ENCODE measurements at regions not wholly inside any gene's neighbourhood (a gene's known extent, or its start where the extent isn't known, plus 50 kb on each side); places are given as distances from the start of the nearest gene placed in this dataset.

- no peaks in the 10 kb centered on the region for H4K20me1 ChIP-seq (ENCODE audit: low read length)
- DNase-seq (no peak), ATAC-seq (no peak)
- no peaks in the 10 kb centered on the region for H3K79me2 ChIP-seq (ENCODE audit: low read length)
- H3K4me1 ChIP-seq (ENCODE audit: insufficient read depth, low read length) = no peaks in the 10 kb centered on the region
- intact Hi-C loops (cut with micrococcal nuclease) = no loop called here
- ChIA-PET POLR2A (ENCODE audit: unreplicated experiment) (no interaction called here), CTCF (no interaction called here)
- peaks cover 6% of the 10 kb centered on the region for H3K27me3 ChIP-seq (ENCODE audit: low read length)
- no peak overlapping the region for H3K4me3 ChIP-seq (ENCODE audit: low read length)
- no peak overlapping the region for H2AFZ ChIP-seq (ENCODE audit: low read length)
- no peaks in the 10 kb centered on the region for H3K9me3 ChIP-seq (ENCODE audit: low read length)
- no peak overlapping the region for H3K9ac ChIP-seq (ENCODE audit: low read length)
- H3K36me3 ChIP-seq (ENCODE audit: low read depth, low read length) = no peaks in the 10 kb centered on the region
- H3K27ac ChIP-seq (ENCODE audit: low read length) = no peak overlapping the region
- no TSS peak for BruUV-seq (replicated peaks)
- H3K9me2 ChIP-seq (replicated peaks; ENCODE audit: low read length) = no peaks in the 10 kb centered on the region; the same call in 1 of the 2 replicates
- H3F3A ChIP-seq (ENCODE audit: low read length, unreplicated experiment) = no peaks in the 10 kb centered on the region
- TF ChIP-seq EZH2 (IDR thresholded peaks at IDR 0.05; ENCODE audit: low read length, unreplicated experiment) (no peak), CTCF (conservative IDR thresholded peaks at IDR 0.05; ENCODE audit: low read depth, low read length) (no peak), EZH2phosphoT487 (IDR thresholded peaks at IDR 0.05; ENCODE audit: borderline replicate concordance, low read length) (no peak)
- no peak overlapping the region for H3K4me2 ChIP-seq (ENCODE audit: low read length)
Observed at GRCh38 chr3:76011121-76011520, 225.8 kb upstream of the ZNF717 start.

- no peak overlapping the region for H3K4me3 ChIP-seq (ENCODE audit: low read length)
- no peaks in the 10 kb centered on the region for H3K9me3 ChIP-seq (ENCODE audit: low read length)
- no peak overlapping the region for H2AFZ ChIP-seq (ENCODE audit: low read length)
- no peak overlapping the region for H3K27ac ChIP-seq (ENCODE audit: low read length)
- H3K36me3 ChIP-seq (ENCODE audit: low read depth, low read length) = no peaks in the 10 kb centered on the region
- no peaks in the 10 kb centered on the region for H3F3A ChIP-seq (ENCODE audit: low read length, unreplicated experiment)
- H3K9ac ChIP-seq (ENCODE audit: low read length) = no peak overlapping the region
- DNase-seq (no peak), ATAC-seq (no peak)
- CTCF ChIA-PET = no interaction called here
- peaks cover 6% of the 10 kb centered on the region for H3K27me3 ChIP-seq (ENCODE audit: low read length)
- H3K9me2 ChIP-seq (replicated peaks; ENCODE audit: low read length) = no peaks in the 10 kb centered on the region; the same call in 1 of the 2 replicates
- H3K79me2 ChIP-seq (ENCODE audit: low read length) = no peaks in the 10 kb centered on the region
- BruUV-seq (replicated peaks) = no TSS peak
- no peak overlapping the region for H3K4me2 ChIP-seq (ENCODE audit: low read length)
- POLR2A ChIA-PET (ENCODE audit: unreplicated experiment) = no interaction called here
- H3K4me1 ChIP-seq (ENCODE audit: insufficient read depth, low read length) = no peaks in the 10 kb centered on the region
- intact Hi-C loops (cut with micrococcal nuclease) = no loop called here
- no peak for TF ChIP-seq EZH2phosphoT487 (IDR thresholded peaks at IDR 0.05; ENCODE audit: borderline replicate concordance, low read length)
- no peak for TF ChIP-seq CTCF (conservative IDR thresholded peaks at IDR 0.05; ENCODE audit: low read depth, low read length)
- no peak for TF ChIP-seq EZH2 (IDR thresholded peaks at IDR 0.05; ENCODE audit: low read length, unreplicated experiment)
- no peaks in the 10 kb centered on the region for H4K20me1 ChIP-seq (ENCODE audit: low read length)
Observed at GRCh38 chr3:76015496-76015895, 230.1 kb upstream of the ZNF717 start.

GRCh38 chr3:76016111-76016510 lies 230.8 kb upstream of the ZNF717 start:
- Histone ChIP-seq H3K4me1 (ENCODE audit: insufficient read depth, low read length) (peaks cover 5% of the 10 kb centered on the region), H3K79me2 (ENCODE audit: low read length) (no peaks in the 10 kb centered on the region), H3F3A (ENCODE audit: low read length, unreplicated experiment) (no peaks in the 10 kb centered on the region), H3K9me3 (ENCODE audit: low read length) (no peaks in the 10 kb centered on the region), H2AFZ (ENCODE audit: low read length) (no peak overlapping the region), H3K4me2 (ENCODE audit: low read length) (no peak overlapping the region), H3K27ac (ENCODE audit: low read length) (no peak overlapping the region), H4K20me1 (ENCODE audit: low read length) (no peaks in the 10 kb centered on the region), H3K9me2 (replicated peaks; ENCODE audit: low read length) (no peaks in the 10 kb centered on the region; the same call in 1 of the 2 replicates), H3K9ac (ENCODE audit: low read length) (no peak overlapping the region), H3K4me3 (ENCODE audit: low read length) (no peak overlapping the region), H3K27me3 (ENCODE audit: low read length) (peaks cover 3% of the 10 kb centered on the region), H3K36me3 (ENCODE audit: low read depth, low read length) (no peaks in the 10 kb centered on the region)
- intact Hi-C loops (cut with micrococcal nuclease) = no loop called here
- DNase-seq (no peak), ATAC-seq (no peak)
- TF ChIP-seq EZH2 (IDR thresholded peaks at IDR 0.05; ENCODE audit: low read length, unreplicated experiment) (no peak), EZH2phosphoT487 (IDR thresholded peaks at IDR 0.05; ENCODE audit: borderline replicate concordance, low read length) (no peak), CTCF (conservative IDR thresholded peaks at IDR 0.05; ENCODE audit: low read depth, low read length) (no peak)
- no TSS peak for BruUV-seq (replicated peaks)
- ChIA-PET POLR2A (ENCODE audit: unreplicated experiment) (no interaction called here), CTCF (no interaction called here)
